SK-N-SH (cell line): ENCODE measurements at regions not wholly inside any gene's neighbourhood (a gene's known extent, or its start where the extent isn't known, plus 50 kb on each side); places are given as distances from the start of the nearest gene placed in this dataset.
A peak's percentile ranks its signal among the peaks of the same experiment; 100 is the strongest.

Experiments used
- CTCF ChIA-PET: fragments of 300-600, 350-600 bp; formaldehyde crosslinking; extraction: SDS; loops from one replicate; lab custom pipeline; 2021; lab: Yijun Ruan, JAX
- POLR2A ChIA-PET: fragments of 350-600 bp; sonication (Branson Sonifier 250); formaldehyde crosslinking; extraction: SDS; loops from one replicate; lab custom pipeline; 2020; ENCODE audit warnings: antibody characterized with exemption, inconsistent platforms; lab: Yijun Ruan, JAX
- DNase-seq: peaks from one replicate; pipeline ENCODE4 v3.0.0; 2012
- H2AFZ ChIP-seq: fragments of 200-600 bp; sonication (generic); 2 replicates; pipeline ENCODE4 v1.8.1; 2016; ENCODE audit warnings: antibody characterized with exemption, mild to moderate bottlenecking, low read depth
- H3F3A ChIP-seq: fragments of 200-600 bp; sonication (generic); replicated peaks from 2 replicates; pipeline ENCODE3; 2016; ENCODE audit warnings: antibody characterized with exemption, mild to moderate bottlenecking; ENCODE audit not compliant: insufficient read depth
- H3K27ac ChIP-seq, 2 experiments: fragments of 200-500 bp in 1 of 2; fragments of 200-600 bp in 1 of 2; sonication (Bioruptor generic) in 1 of 2; sonication (generic), shearing (Covaris generic) in 1 of 2; 2 replicates each; pipeline versions ENCODE4 v1.5.1 to v1.6.1; 2014 to 2016; ENCODE audit warnings: low read depth in 2 of 2, inconsistent platforms in 1 of 2, low read length in 1 of 2, mild to moderate bottlenecking in 1 of 2, mixed read lengths in 1 of 2
- H3K27me3 ChIP-seq: fragments of 200-600 bp; sonication (generic), shearing (Covaris generic); 2 replicates; pipeline ENCODE4 v1.6.1; 2016; ENCODE audit warnings: mixed run types; ENCODE audit not compliant: insufficient read depth
- H3K36me3 ChIP-seq, 2 experiments: fragments of 200-500 bp in 1 of 2; fragments of 200-600 bp in 1 of 2; sonication (Bioruptor generic) in 1 of 2; sonication (generic) in 1 of 2; replicated peaks in 1 of 2; 2 replicates each; pipeline versions ENCODE3 to v1.5.1; 2014 to 2016; ENCODE audit warnings: low read length in 1 of 2, mild to moderate bottlenecking in 1 of 2; ENCODE audit not compliant: insufficient read depth in 2 of 2, control insufficient read depth in 1 of 2
- H3K4me1 ChIP-seq, 2 experiments: fragments of 200-500 bp in 1 of 2; fragments of 200-600 bp in 1 of 2; sonication (Bioruptor generic) in 1 of 2; sonication (generic), shearing (Covaris generic) in 1 of 2; 2 replicates each; pipeline versions ENCODE4 v1.5.1 to v1.6.1; 2014 to 2016; ENCODE audit warnings: low read depth in 1 of 2, low read length in 1 of 2, mixed run types in 1 of 2; ENCODE audit not compliant: insufficient read depth in 2 of 2, control insufficient read depth in 1 of 2
- H3K4me2 ChIP-seq: fragments of 200-600 bp; sonication (generic), shearing (Covaris generic); 2 replicates; pipeline ENCODE4 v1.6.1; 2017; ENCODE audit warnings: mixed run types
- H3K4me3 ChIP-seq, 2 experiments: fragments of 200-500 bp in 1 of 2; fragments of 200-600 bp in 1 of 2; sonication (Bioruptor generic) in 1 of 2; sonication (generic), shearing (Covaris generic) in 1 of 2; 2 replicates each; pipeline versions ENCODE4 v1.5.1 to v1.8.1; 2014 to 2016; ENCODE audit warnings: low read depth in 2 of 2, inconsistent platforms in 1 of 2, low read length in 1 of 2, mild to moderate bottlenecking in 1 of 2, mixed read lengths in 1 of 2, moderate library complexity in 1 of 2
- H3K79me2 ChIP-seq: fragments of 200-600 bp; sonication (generic); 2 replicates; pipeline ENCODE4 v1.8.1; 2017; ENCODE audit warnings: mild to moderate bottlenecking; ENCODE audit not compliant: insufficient read depth
- H3K9ac ChIP-seq: fragments of 200-600 bp; sonication (generic); 2 replicates; pipeline ENCODE4 v1.6.1; 2017; ENCODE audit warnings: mixed run types
- H3K9me2 ChIP-seq: fragments of 200-600 bp; sonication (generic); 2 replicates; pipeline ENCODE4 v1.6.1; 2017; ENCODE audit warnings: mixed run types
- H3K9me3 ChIP-seq: fragments of 200-600 bp; sonication (generic); 2 replicates; pipeline ENCODE4 v1.6.1; 2017; ENCODE audit warnings: mixed run types, mild to moderate bottlenecking, moderate library complexity
- H4K20me1 ChIP-seq: fragments of 200-600 bp; sonication (generic); 2 replicates; pipeline ENCODE4 v1.6.1; 2017; ENCODE audit warnings: mild to moderate bottlenecking, mixed run types; ENCODE audit not compliant: insufficient read depth
- EZH2phosphoT487 ChIP-seq: fragments of 200-600 bp; sonication (generic); IDR thresholded peaks from 2 replicates; pipeline ENCODE4 v1.6.1; 2017; ENCODE audit warnings: low read depth, mixed run types, mild to moderate bottlenecking, antibody characterized with exemption, moderate library complexity, borderline replicate concordance
- FOXJ3 ChIP-seq: sonication (generic); formaldehyde crosslinking; IDR thresholded peaks from 2 replicates; pipeline ENCODE4 v1.5.1; 2020; ENCODE audit warnings: mild to moderate bottlenecking, missing genetic modification reagents
- FOXM1 ChIP-seq: IDR thresholded peaks from 2 replicates; pipeline ENCODE4 v1.4.0; 2012; ENCODE audit warnings: low read depth, mild to moderate bottlenecking
- GABPA ChIP-seq: IDR thresholded peaks from 2 replicates; pipeline ENCODE4 v1.4.0; 2012; ENCODE audit warnings: low read depth, mild to moderate bottlenecking
- GATA2 ChIP-seq: sonication (generic); formaldehyde crosslinking; IDR thresholded peaks from 2 replicates; pipeline ENCODE4 v1.5.0; 2020; ENCODE audit warnings: mild to moderate bottlenecking, missing genetic modification reagents
- IRF3 ChIP-seq: fragments of 150-350 bp; IDR thresholded peaks from 2 replicates; pipeline ENCODE4 v1.6.1; 2016; ENCODE audit warnings: mild to moderate bottlenecking, low read depth, low read length
- MEF2A ChIP-seq: IDR thresholded peaks from 2 replicates; pipeline ENCODE4 v1.4.0; 2012; ENCODE audit warnings: low read depth, borderline replicate concordance
- MXI1 ChIP-seq: IDR thresholded peaks from 2 replicates; pipeline ENCODE4 v1.6.1; 2012; ENCODE audit warnings: mild to moderate bottlenecking, low read depth, low read length, improper control_type of control experiment
- NFIC ChIP-seq: IDR thresholded peaks from 2 replicates; pipeline ENCODE4 v1.4.0; 2012; ENCODE audit warnings: borderline replicate concordance
- RAD21 ChIP-seq: IDR thresholded peaks from 2 replicates; pipeline ENCODE4 v1.6.1; 2012; ENCODE audit warnings: mild to moderate bottlenecking, low read length
- RCOR1 ChIP-seq: fragments of 150-350 bp; IDR thresholded peaks from 2 replicates; pipeline ENCODE4 v1.6.1; 2017; ENCODE audit warnings: antibody characterized with exemption, low read length
- RFX5 ChIP-seq: IDR thresholded peaks from 2 replicates; pipeline ENCODE4 v1.6.1; 2012; ENCODE audit warnings: mild to moderate bottlenecking, improper control_type of control experiment, low read length
- RXRA ChIP-seq: IDR thresholded peaks from 2 replicates; pipeline ENCODE4 v1.4.0; 2012; ENCODE audit warnings: low read depth, mild to moderate bottlenecking, borderline replicate concordance
- SIN3A ChIP-seq: IDR thresholded peaks from 2 replicates; pipeline ENCODE4 v1.6.1; 2012; ENCODE audit warnings: low read depth, mild to moderate bottlenecking, low read length, moderate library complexity, borderline replicate concordance
- SMC3 ChIP-seq: IDR thresholded peaks from 2 replicates; pipeline ENCODE4 v1.6.1; 2012; ENCODE audit warnings: low read depth, low read length, improper control_type of control experiment
- TAF1 ChIP-seq: IDR thresholded peaks from 2 replicates; pipeline ENCODE4 v1.6.1; 2012; ENCODE audit warnings: low read depth, mild to moderate bottlenecking, low read length, moderate library complexity, borderline replicate concordance
- YY1 ChIP-seq: IDR thresholded peaks from 2 replicates; pipeline ENCODE4 v1.4.0; 2012; ENCODE audit warnings: low read depth, mild to moderate bottlenecking
- WGBS: methylation state at CpG from one replicate; pipeline ENCODE4 v1.1.6; 2017; ENCODE audit warnings: low lambda C conversion rate; 5-methylcytosine and 5-hydroxymethylcytosine counted together
- TF ChIP-seq, protein P1 (sequence below): IDR thresholded peaks from 2 replicates; pipeline ENCODE4 v1.6.1; 2012; ENCODE audit warnings: mild to moderate bottlenecking, low read depth, low read length, moderate library complexity
- TF ChIP-seq, protein P2 (sequence below): IDR thresholded peaks from 2 replicates; pipeline ENCODE4 v1.4.0; 2012; ENCODE audit warnings: low read depth
- TF ChIP-seq, protein P3 (sequence below): fragments of 150-350 bp; IDR thresholded peaks from 2 replicates; pipeline ENCODE4 v1.6.1; 2017; ENCODE audit warnings: antibody characterized with exemption, low read length, low read depth, borderline replicate concordance
- TF ChIP-seq, protein P4 (sequence below): IDR thresholded peaks from 2 replicates; pipeline ENCODE4 v1.4.0; 2012; ENCODE audit warnings: low read depth, borderline replicate concordance

DNA sequence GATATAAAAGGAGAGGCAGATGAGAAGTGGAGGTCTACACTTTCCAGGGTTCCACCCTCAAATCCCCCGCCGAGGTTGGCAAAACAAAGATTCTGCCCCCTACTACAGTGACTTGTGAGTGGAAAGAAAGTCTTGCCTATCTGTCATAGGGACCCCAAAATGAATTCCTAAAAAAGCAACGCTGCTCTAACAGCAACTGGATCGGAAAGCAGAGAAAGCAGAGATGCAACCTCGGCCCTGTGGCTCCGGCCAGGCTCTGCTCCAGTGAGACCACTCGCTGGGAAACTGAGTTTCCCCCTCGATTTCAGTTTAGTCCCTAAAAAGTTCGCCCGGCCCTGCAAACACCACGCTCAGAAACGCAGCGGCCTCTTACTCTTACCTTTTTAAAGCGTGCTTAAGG, 297.9 kb upstream of the NFE2L3 start (continued):
- TF ChIP-seq, protein P1, sequence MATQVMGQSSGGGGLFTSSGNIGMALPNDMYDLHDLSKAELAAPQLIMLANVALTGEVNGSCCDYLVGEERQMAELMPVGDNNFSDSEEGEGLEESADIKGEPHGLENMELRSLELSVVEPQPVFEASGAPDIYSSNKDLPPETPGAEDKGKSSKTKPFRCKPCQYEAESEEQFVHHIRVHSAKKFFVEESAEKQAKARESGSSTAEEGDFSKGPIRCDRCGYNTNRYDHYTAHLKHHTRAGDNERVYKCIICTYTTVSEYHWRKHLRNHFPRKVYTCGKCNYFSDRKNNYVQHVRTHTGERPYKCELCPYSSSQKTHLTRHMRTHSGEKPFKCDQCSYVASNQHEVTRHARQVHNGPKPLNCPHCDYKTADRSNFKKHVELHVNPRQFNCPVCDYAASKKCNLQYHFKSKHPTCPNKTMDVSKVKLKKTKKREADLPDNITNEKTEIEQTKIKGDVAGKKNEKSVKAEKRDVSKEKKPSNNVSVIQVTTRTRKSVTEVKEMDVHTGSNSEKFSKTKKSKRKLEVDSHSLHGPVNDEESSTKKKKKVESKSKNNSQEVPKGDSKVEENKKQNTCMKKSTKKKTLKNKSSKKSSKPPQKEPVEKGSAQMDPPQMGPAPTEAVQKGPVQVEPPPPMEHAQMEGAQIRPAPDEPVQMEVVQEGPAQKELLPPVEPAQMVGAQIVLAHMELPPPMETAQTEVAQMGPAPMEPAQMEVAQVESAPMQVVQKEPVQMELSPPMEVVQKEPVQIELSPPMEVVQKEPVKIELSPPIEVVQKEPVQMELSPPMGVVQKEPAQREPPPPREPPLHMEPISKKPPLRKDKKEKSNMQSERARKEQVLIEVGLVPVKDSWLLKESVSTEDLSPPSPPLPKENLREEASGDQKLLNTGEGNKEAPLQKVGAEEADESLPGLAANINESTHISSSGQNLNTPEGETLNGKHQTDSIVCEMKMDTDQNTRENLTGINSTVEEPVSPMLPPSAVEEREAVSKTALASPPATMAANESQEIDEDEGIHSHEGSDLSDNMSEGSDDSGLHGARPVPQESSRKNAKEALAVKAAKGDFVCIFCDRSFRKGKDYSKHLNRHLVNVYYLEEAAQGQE: no peak
- TF ChIP-seq RXRA (no peak), RAD21 (no peak), IRF3 (no peak), SIN3A (no peak), RCOR1 (no peak), EZH2phosphoT487 (no peak)
- TF ChIP-seq, protein P2, sequence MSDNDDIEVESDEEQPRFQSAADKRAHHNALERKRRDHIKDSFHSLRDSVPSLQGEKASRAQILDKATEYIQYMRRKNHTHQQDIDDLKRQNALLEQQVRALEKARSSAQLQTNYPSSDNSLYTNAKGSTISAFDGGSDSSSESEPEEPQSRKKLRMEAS: no peak

GRCh38 chr7:25854608-25855497, 297.1 kb upstream of the NFE2L3 start:
- H3K4me3 ChIP-seq: peak overlapping the region; percentile 3 to 10; a peak in 3 of 4 replicates
- 1% methylated on average over 20 of the region's 20 CpGs for WGBS
- TF ChIP-seq FOXJ3 (no peak), MEF2A (no peak), GATA2 (CRISPR knock-in tag) (no peak), RFX5 (peak; percentile 83), NFIC (no peak), GABPA (no peak), RAD21 (peak; percentile 66), YY1 (no peak), SIN3A (no peak), RXRA (no peak), FOXM1 (no peak), MXI1 (peak; percentile 90), TAF1 (peak; percentile 86), SMC3 (peak; percentile 62; the same call in 1 of the 2 replicates)
- TF ChIP-seq, protein P3, sequence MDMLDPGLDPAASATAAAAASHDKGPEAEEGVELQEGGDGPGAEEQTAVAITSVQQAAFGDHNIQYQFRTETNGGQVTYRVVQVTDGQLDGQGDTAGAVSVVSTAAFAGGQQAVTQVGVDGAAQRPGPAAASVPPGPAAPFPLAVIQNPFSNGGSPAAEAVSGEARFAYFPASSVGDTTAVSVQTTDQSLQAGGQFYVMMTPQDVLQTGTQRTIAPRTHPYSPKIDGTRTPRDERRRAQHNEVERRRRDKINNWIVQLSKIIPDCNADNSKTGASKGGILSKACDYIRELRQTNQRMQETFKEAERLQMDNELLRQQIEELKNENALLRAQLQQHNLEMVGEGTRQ: no peak; the same call in 1 of the 2 replicates
- TF ChIP-seq, protein P4, sequence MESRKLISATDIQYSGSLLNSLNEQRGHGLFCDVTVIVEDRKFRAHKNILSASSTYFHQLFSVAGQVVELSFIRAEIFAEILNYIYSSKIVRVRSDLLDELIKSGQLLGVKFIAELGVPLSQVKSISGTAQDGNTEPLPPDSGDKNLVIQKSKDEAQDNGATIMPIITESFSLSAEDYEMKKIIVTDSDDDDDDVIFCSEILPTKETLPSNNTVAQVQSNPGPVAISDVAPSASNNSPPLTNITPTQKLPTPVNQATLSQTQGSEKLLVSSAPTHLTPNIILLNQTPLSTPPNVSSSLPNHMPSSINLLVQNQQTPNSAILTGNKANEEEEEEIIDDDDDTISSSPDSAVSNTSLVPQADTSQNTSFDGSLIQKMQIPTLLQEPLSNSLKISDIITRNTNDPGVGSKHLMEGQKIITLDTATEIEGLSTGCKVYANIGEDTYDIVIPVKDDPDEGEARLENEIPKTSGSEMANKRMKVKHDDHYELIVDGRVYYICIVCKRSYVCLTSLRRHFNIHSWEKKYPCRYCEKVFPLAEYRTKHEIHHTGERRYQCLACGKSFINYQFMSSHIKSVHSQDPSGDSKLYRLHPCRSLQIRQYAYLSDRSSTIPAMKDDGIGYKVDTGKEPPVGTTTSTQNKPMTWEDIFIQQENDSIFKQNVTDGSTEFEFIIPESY: no peak
- TF ChIP-seq, protein P2: no peak

More at GRCh38 chr7:25854608-25855497, 297.1 kb upstream of the NFE2L3 start:
- Histone ChIP-seq H4K20me1 (no peaks in the 10 kb centered on the region), H3K9me3 (no peaks in the 10 kb centered on the region), H2AFZ (no peak overlapping the region), H3F3A (peaks cover 20% of the 10 kb centered on the region), H3K9ac (no peak overlapping the region), H3K9me2 (no peaks in the 10 kb centered on the region), H3K27ac (no peak overlapping the region), H3K4me2 (no peak overlapping the region), H3K36me3 (no peaks in the 10 kb centered on the region), H3K27me3 (peaks cover 72% of the 10 kb centered on the region), H3K79me2 (no peaks in the 10 kb centered on the region), H3K4me1 (peaks cover 0 to 23% of the 10 kb centered on the region in 2 experiments; a peak in 2 of 4 replicates)
- peak; percentile 94 for DNase-seq
- ChIA-PET POLR2A (interaction anchor here (0.6 to 0.7 kb wide), 2 partner anchors 283 to 469 kb away, joined by 3 read pairs; no protein-coding TSS in a partner anchor), CTCF (interaction anchor here (0.6 to 18.4 kb wide), 76 partner anchors 10 to 1328 kb away, joined by 3 to 432 read pairs (median 4); no protein-coding TSS in a partner anchor)
